ENCODE measurements at regions not wholly inside any gene's neighbourhood (a gene's known extent, or its start where the extent isn't known, plus 50 kb on each side); places are given as distances from the start of the nearest gene placed in this dataset.

DNA sequence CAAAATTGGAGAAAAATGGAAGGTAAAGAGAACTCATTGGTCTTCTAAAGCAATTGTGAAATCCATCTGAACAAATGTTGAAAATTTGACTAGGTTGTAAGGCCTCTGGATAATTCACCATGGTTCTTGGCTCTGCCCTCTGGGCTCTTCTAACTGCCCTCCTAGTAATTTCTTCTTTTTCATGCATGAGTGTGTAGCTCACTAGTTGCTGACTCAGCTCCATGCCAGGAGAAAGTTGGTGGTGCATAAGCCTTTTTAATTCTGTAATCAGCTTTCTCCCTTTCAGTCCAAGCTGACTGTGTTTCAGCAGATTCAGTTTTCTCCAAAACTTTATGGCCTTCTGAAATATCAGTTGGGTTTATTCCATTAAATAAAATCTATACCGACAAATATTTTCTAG is 877.8 kb upstream of the ATXN7L3B start:
- TF ChIP-seq, protein P1, sequence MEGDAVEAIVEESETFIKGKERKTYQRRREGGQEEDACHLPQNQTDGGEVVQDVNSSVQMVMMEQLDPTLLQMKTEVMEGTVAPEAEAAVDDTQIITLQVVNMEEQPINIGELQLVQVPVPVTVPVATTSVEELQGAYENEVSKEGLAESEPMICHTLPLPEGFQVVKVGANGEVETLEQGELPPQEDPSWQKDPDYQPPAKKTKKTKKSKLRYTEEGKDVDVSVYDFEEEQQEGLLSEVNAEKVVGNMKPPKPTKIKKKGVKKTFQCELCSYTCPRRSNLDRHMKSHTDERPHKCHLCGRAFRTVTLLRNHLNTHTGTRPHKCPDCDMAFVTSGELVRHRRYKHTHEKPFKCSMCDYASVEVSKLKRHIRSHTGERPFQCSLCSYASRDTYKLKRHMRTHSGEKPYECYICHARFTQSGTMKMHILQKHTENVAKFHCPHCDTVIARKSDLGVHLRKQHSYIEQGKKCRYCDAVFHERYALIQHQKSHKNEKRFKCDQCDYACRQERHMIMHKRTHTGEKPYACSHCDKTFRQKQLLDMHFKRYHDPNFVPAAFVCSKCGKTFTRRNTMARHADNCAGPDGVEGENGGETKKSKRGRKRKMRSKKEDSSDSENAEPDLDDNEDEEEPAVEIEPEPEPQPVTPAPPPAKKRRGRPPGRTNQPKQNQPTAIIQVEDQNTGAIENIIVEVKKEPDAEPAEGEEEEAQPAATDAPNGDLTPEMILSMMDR (IDR thresholded peaks at IDR 0.05; ENCODE audit: poor library complexity, severe bottlenecking), result no peak
- TF ChIP-seq RAD21 (conservative IDR thresholded peaks at IDR 0.05) (no peak), TAF1 (IDR thresholded peaks at IDR 0.05; ENCODE audit: low read depth) (no peak), SMC3 (conservative IDR thresholded peaks at IDR 0.05; ENCODE audit: poor library complexity) (no peak), POLR2AphosphoS5 (IDR thresholded peaks at IDR 0.05) (no peak)

Data from neural cell (in vitro differentiated cells).